Body of pancreas (tissue), 4 donors: ENCODE measurements at regions not wholly inside any gene's neighbourhood (a gene's known extent, or its start where the extent isn't known, plus 50 kb on each side); places are given as distances from the start of the nearest gene placed in this dataset.

Experiments
- ATAC-seq: fragments of 150-250 bp; one replicate; pipeline ENCODE4 v1.9.1; 2016
- DNase-seq, 4 donors: peaks; one replicate each; pipeline ENCODE4 v3.0.0-alpha.2; 2019
- H3K27ac ChIP-seq, 4 donors: fragments of 200-600 bp; sonication (generic); 1 replicate in 3 of 4; 2 replicates in 1 of 4; pipeline versions ENCODE4 v1.5.1 to v1.6.1; 2016 to 2019; ENCODE audit warnings: mild to moderate bottlenecking in 1 of 4, mixed read lengths in 1 of 4, moderate library complexity in 1 of 4
- H3K27me3 ChIP-seq, 2 donors: fragments of 200-600 bp; sonication (generic); one replicate each; pipeline ENCODE4 v1.6.0; 2016; ENCODE audit warnings: mild to moderate bottlenecking in 1 of 2
- H3K36me3 ChIP-seq, 2 donors: fragments of 200-600 bp; sonication (generic); replicated peaks in 1 of 2; 2 replicates each; pipeline ENCODE4 v1.5.1; 2016; ENCODE audit warnings: low read depth in 2 of 2; ENCODE audit not compliant: insufficient read depth in 1 of 2
- H3K4me1 ChIP-seq: fragments of 200-600 bp; sonication (generic); one replicate; pipeline ENCODE4 v1.6.0; 2016
- H3K4me3 ChIP-seq, 2 donors: fragments of 200-600 bp; sonication (generic); 1 replicate in 1 of 2; 2 replicates in 1 of 2; pipeline ENCODE4 v1.5.1; 2016 to 2019
- H3K9me3 ChIP-seq, 3 donors: fragments of 200-600 bp; sonication (generic); 1 replicate in 2 of 3; 2 replicates in 1 of 3; pipeline ENCODE4 v1.5.1; 2016
- POLR2A ChIP-seq, 3 donors: fragments of 450-650 bp; IDR thresholded peaks; one replicate each; pipeline ENCODE4 v1.6.1; 2016; ENCODE audit warnings: antibody characterized with exemption in 3 of 3, mild to moderate bottlenecking in 2 of 3
- WGBS, 2 donors: methylation state at CpG; one replicate each; pipeline ENCODE4 v1.1.5; 2017; 5-methylcytosine and 5-hydroxymethylcytosine counted together
- intact Hi-C: fragments of 100-400 bp; cut with DNase I; formaldehyde crosslinking; loops from one replicate; pipeline ENCODE4 v1.15.1; 2023
- TF ChIP-seq, protein P1 (sequence below), 7 experiments: fragments of 450-650 bp in 4 of 7; fragments of 200-600 bp in 3 of 7; sonication (generic) in 3 of 7; IDR thresholded peaks; one replicate each; pipeline ENCODE4 v1.5.1; 2016 to 2019; ENCODE audit warnings: antibody characterized with exemption in 7 of 7

DNA sequence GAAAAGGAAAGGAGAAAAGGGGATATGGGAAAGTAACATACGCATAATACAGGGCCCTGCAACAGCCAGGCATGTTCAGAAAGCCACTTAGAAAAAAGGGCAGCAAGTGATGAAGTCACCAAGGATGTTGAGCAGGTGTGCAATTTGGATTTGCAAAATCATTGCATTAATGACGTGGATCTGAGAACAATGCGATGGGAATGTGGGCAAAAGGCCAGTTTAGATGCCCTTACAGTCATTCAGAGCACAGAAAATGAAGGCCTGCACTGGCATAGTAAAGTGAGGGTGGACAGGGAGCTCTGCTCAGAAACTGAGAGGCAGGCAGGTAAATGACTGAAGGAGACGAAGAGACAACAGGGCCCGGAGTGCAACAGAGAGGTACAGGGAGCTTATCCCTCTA, 123.7 kb upstream of the NHSL1 start:
- no peak for DNase-seq
- Histone ChIP-seq H3K27ac (no peak overlapping the region), H3K27me3 (no peaks in the 10 kb centered on the region), H3K36me3 (no peaks in the 10 kb centered on the region), H3K4me1 (no peaks in the 10 kb centered on the region), H3K9me3 (no peaks in the 10 kb centered on the region), H3K4me3 (no peak overlapping the region)
- ATAC-seq = no peak
- 74 to 76% methylated on average over 5 of the region's 5 CpGs for WGBS, 2 donors
- intact Hi-C loops = no loop called here
- TF ChIP-seq, protein P1, sequence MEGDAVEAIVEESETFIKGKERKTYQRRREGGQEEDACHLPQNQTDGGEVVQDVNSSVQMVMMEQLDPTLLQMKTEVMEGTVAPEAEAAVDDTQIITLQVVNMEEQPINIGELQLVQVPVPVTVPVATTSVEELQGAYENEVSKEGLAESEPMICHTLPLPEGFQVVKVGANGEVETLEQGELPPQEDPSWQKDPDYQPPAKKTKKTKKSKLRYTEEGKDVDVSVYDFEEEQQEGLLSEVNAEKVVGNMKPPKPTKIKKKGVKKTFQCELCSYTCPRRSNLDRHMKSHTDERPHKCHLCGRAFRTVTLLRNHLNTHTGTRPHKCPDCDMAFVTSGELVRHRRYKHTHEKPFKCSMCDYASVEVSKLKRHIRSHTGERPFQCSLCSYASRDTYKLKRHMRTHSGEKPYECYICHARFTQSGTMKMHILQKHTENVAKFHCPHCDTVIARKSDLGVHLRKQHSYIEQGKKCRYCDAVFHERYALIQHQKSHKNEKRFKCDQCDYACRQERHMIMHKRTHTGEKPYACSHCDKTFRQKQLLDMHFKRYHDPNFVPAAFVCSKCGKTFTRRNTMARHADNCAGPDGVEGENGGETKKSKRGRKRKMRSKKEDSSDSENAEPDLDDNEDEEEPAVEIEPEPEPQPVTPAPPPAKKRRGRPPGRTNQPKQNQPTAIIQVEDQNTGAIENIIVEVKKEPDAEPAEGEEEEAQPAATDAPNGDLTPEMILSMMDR (IDR thresholded peaks at IDR 0.05) = no peak
- TF ChIP-seq POLR2A (IDR thresholded peaks at IDR 0.05) = no peak

DNA sequence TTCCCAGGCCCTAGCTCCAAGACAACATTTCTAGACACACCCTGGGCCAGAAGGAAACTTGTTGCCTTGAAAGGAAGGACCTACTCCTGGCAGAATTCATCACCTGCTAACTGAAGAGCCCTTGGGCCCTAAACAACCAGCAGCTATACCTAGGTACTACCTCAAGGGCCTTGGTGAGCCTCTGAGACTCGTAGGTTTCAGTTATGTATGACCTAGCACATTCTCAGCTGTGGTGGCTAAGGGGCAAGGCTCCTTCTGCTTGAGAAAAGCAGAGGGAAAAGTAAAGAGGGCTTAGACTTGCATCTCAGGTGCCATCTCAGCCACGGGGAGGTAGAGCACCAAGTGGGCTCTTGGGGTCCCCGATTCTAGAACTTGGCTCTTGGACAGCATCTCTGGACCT, 132.3 kb upstream of the NHSL1 start:
- intact Hi-C loops = no loop called here
- no peak for ATAC-seq
- WGBS, 2 donors = 79 to 93% methylated on average over 3 of the region's 3 CpGs

GRCh38 chr6:138637822-138638221, 135.7 kb upstream of the CCDC28A start:
- WGBS, 2 donors = 98 to 100% methylated on average over 1 of the region's 1 CpG
- H3K9me3 ChIP-seq = no peaks in the 10 kb centered on the region
- ATAC-seq = no peak
- H3K4me3 ChIP-seq = no peak overlapping the region
- no peak for DNase-seq
- H3K36me3 ChIP-seq = no peaks in the 10 kb centered on the region
- no peaks in the 10 kb centered on the region for H3K4me1 ChIP-seq
- no peaks in the 10 kb centered on the region for H3K27me3 ChIP-seq
- TF ChIP-seq, protein P1 (IDR thresholded peaks at IDR 0.05) = no peak
- no peak for TF ChIP-seq POLR2A (IDR thresholded peaks at IDR 0.05)
- no peak overlapping the region for H3K27ac ChIP-seq
- intact Hi-C loops = no loop called here

More for the DNA sequence above, 132.3 kb upstream of the NHSL1 start:
- Histone ChIP-seq H3K27me3 (no peaks in the 10 kb centered on the region), H3K9me3 (no peaks in the 10 kb centered on the region), H3K36me3 (no peaks in the 10 kb centered on the region), H3K4me1 (no peaks in the 10 kb centered on the region), H3K27ac (no peak overlapping the region), H3K4me3 (no peak overlapping the region)
- DNase-seq = no peak
- TF ChIP-seq POLR2A (IDR thresholded peaks at IDR 0.05) = no peak
- TF ChIP-seq, protein P1 (IDR thresholded peaks at IDR 0.05) = no peak

DNA sequence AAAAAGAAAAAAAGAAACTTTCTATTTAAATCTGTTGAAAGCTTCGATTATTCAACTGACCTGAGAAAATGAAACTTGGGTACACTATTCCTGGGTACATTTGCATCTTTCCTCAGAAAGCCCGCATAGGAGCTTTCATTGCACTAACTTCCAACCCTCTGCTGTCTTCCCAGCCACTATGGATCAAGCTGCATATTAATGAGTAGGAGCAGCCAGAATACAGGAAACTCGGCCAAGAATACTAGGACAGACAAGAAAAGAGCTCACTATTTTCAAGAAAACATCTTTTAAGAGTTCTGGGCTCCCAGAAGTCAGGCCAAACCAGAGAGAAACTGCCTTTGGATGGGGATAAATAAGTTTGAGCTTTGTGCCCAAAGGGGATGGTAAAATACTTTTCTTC, 135.0 kb upstream of the CCDC28A start:
- intact Hi-C loops = no loop called here
- Histone ChIP-seq H3K4me3 (no peak overlapping the region), H3K4me1 (no peaks in the 10 kb centered on the region), H3K36me3 (no peaks in the 10 kb centered on the region), H3K27ac (no peak overlapping the region), H3K9me3 (no peaks in the 10 kb centered on the region), H3K27me3 (no peaks in the 10 kb centered on the region)
- ATAC-seq (no peak), DNase-seq (no peak)
- TF ChIP-seq, protein P1 (IDR thresholded peaks at IDR 0.05) = no peak
- no peak for TF ChIP-seq POLR2A (IDR thresholded peaks at IDR 0.05)
- 58 to 74% methylated on average over 3 of the region's 3 CpGs for WGBS, 2 donors

GRCh38 chr6:138640028-138640427, 133.5 kb upstream of the CCDC28A start:
- Histone ChIP-seq H3K27me3 (no peaks in the 10 kb centered on the region), H3K36me3 (no peaks in the 10 kb centered on the region), H3K9me3 (no peaks in the 10 kb centered on the region), H3K4me3 (no peak overlapping the region), H3K27ac (no peak overlapping the region), H3K4me1 (no peaks in the 10 kb centered on the region)
- intact Hi-C loops = no loop called here
- TF ChIP-seq, protein P1 (IDR thresholded peaks at IDR 0.05) = no peak
- no peak for TF ChIP-seq POLR2A (IDR thresholded peaks at IDR 0.05)
- DNase-seq (no peak), ATAC-seq (no peak)
- 87 to 98% methylated on average over 2 of the region's 2 CpGs for WGBS, 2 donors
